Breast epithelium (tissue), 4 donors: ENCODE measurements at regions not wholly inside any gene's neighbourhood (a gene's known extent, or its start where the extent isn't known, plus 50 kb on each side); places are given as distances from the start of the nearest gene placed in this dataset.
"Not testable (repeated sequence)": the region's sequence is repeated elsewhere in the genome, so short reads cannot be mapped to it uniquely, and the experiment has no call there.

Experiments used
- DNase-seq, 2 donors: peaks; one replicate each; pipeline ENCODE4 v3.0.0-alpha.2; 2019; ENCODE audit warnings: low spot score in 2 of 2
- H3K27ac ChIP-seq, 2 donors: fragments of 200-600 bp; sonication (generic) in 1 of 2; one replicate each; pipeline ENCODE4 v1.5.1; 2016 to 2019; ENCODE audit warnings: mild to moderate bottlenecking in 1 of 2
- H3K27me3 ChIP-seq, 2 donors: fragments of 200-600 bp; sonication (generic) in 1 of 2; one replicate each; pipeline versions ENCODE4 v1.5.1 to v1.6.0; 2017 to 2019; ENCODE audit warnings: control low read depth in 1 of 2, mild to moderate bottlenecking in 1 of 2
- H3K36me3 ChIP-seq: fragments of 200-600 bp; one replicate; pipeline ENCODE4 v1.5.1; 2019
- H3K4me1 ChIP-seq, 2 donors: fragments of 200-600 bp; sonication (generic); one replicate each; pipeline ENCODE4 v1.5.1; 2016 to 2019; ENCODE audit warnings: control low read depth in 1 of 2
- H3K4me3 ChIP-seq, 3 donors: fragments of 200-600 bp; sonication (generic); 1 replicate in 2 of 3; 2 replicates in 1 of 3; pipeline ENCODE4 v1.5.1; 2016 to 2019; ENCODE audit warnings: mild to moderate bottlenecking in 3 of 3, moderate library complexity in 2 of 3
- H3K9me3 ChIP-seq, 2 donors: fragments of 200-600 bp; sonication (generic) in 1 of 2; one replicate each; pipeline ENCODE4 v1.5.1; 2016 to 2019; ENCODE audit warnings: control low read depth in 1 of 2
- CTCF ChIP-seq, 3 donors: fragments of 450-650 bp; IDR thresholded peaks; one replicate each; pipeline ENCODE4 v1.5.1; 2016 to 2017; ENCODE audit warnings: antibody characterized with exemption in 3 of 3, mild to moderate bottlenecking in 3 of 3, moderate library complexity in 3 of 3
- POLR2A ChIP-seq: fragments of 450-650 bp; IDR thresholded peaks from one replicate; pipeline ENCODE4 v1.6.1; 2016; ENCODE audit warnings: antibody characterized with exemption, mild to moderate bottlenecking, moderate library complexity
- POLR2AphosphoS5 ChIP-seq, 3 donors: sonication (generic); formaldehyde crosslinking; IDR thresholded peaks; one replicate each; pipeline ENCODE4 v1.6.1; 2017; ENCODE audit warnings: antibody characterized with exemption in 3 of 3
- intact Hi-C: fragments of 100-400 bp; cut with DNase I; formaldehyde crosslinking; loops from one replicate; pipeline ENCODE4 v1.15.1; 2023; ENCODE audit warnings: low total_unique reads

- Histone ChIP-seq H3K36me3 (no peaks in the 10 kb centered on the region), H3K4me3 (no peak overlapping the region), H3K4me1 (no peaks in the 10 kb centered on the region), H3K27ac (no peak overlapping the region), H3K9me3 (no peaks in the 10 kb centered on the region), H3K27me3 (no peaks in the 10 kb centered on the region)
- TF ChIP-seq CTCF (IDR thresholded peaks at IDR 0.05) = no peak
- TF ChIP-seq POLR2AphosphoS5 (IDR thresholded peaks at IDR 0.05) = no peak
- no peak for TF ChIP-seq POLR2A
- no peak for DNase-seq
- intact Hi-C loops = no loop called here
Measured at GRCh38 chr4:148550788-148551187, 108.6 kb upstream of the NR3C2 start.

- H3K4me1 ChIP-seq = no peaks in the 10 kb centered on the region
- no peak overlapping the region for H3K4me3 ChIP-seq
- no peak overlapping the region for H3K27ac ChIP-seq
- H3K27me3 ChIP-seq = no peaks in the 10 kb centered on the region
- TF ChIP-seq POLR2AphosphoS5 (IDR thresholded peaks at IDR 0.05) = no peak
- intact Hi-C loops = no loop called here
- no peaks in the 10 kb centered on the region for H3K9me3 ChIP-seq
- DNase-seq = no peak
- H3K36me3 ChIP-seq = no peaks in the 10 kb centered on the region
Measured at GRCh38 chr4:148542922-148543623, 100.9 kb upstream of the NR3C2 start.

DNA sequence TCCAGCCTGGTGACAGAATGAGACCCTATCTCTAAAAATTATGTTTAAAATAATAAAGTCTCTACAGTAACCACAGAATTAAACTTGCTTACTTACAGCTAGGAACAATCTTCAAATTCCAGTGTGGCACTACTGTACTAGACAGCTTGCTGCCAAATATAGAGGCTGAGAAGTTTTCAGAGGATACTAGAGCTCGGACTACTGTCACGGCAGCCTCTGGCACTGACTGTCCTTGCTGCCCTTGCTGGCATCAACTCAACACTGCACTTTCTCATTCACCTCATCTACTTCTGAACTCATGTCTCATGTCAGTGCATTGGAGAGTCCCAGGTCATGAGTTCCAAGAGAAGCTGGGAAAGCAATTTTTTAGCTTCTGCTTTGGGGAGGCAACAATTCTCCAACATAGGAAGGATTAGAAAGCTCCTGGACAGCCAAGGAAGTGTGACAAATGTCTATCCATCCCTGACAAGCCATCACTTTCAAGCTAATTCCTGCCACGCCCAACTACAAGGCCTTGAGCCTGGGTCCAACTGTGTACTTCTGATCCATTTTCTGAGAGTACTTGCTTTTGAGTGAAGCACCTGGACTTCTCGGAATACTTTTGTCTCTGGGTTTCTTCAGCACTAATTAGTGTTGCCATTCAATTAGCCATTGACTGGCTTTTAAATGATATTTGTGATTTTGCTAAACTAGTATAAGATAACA, 98.6 kb upstream of the NR3C2 start:
- no peaks in the 10 kb centered on the region for H3K27me3 ChIP-seq
- no peaks in the 10 kb centered on the region for H3K36me3 ChIP-seq
- no peaks in the 10 kb centered on the region for H3K4me1 ChIP-seq
- no peak for DNase-seq
- intact Hi-C loops = no loop called here
- H3K27ac ChIP-seq = no peak overlapping the region
- H3K9me3 ChIP-seq = no peaks in the 10 kb centered on the region
- TF ChIP-seq POLR2AphosphoS5 (IDR thresholded peaks at IDR 0.05) (no peak), POLR2A (no peak), CTCF (IDR thresholded peaks at IDR 0.05) (no peak)
- no peak overlapping the region for H3K4me3 ChIP-seq

- no peak overlapping the region for H3K27ac ChIP-seq
- intact Hi-C loops = no loop called here
- DNase-seq = no peak
- TF ChIP-seq POLR2AphosphoS5 (IDR thresholded peaks at IDR 0.05) (no peak), CTCF (IDR thresholded peaks at IDR 0.05) (no peak), POLR2A (no peak)
- H3K4me1 ChIP-seq = no peaks in the 10 kb centered on the region
- H3K4me3 ChIP-seq = no peak overlapping the region
- no peaks in the 10 kb centered on the region for H3K36me3 ChIP-seq
- H3K27me3 ChIP-seq = no peaks in the 10 kb centered on the region
- peaks cover under 1 to 3% of the 10 kb centered on the region in 2 donors for H3K9me3 ChIP-seq
Measured at GRCh38 chr4:148539387-148539786, 97.2 kb upstream of the NR3C2 start.

GRCh38 chr4:148533851-148534250, 91.6 kb upstream of the NR3C2 start:
- H3K27ac ChIP-seq, H3K4me3 ChIP-seq, H3K4me1 ChIP-seq, DNase-seq, intact Hi-C loops, H3K36me3 ChIP-seq, H3K27me3 ChIP-seq: not testable (repeated sequence)
- peaks cover 21 to 29% of the 10 kb centered on the region in 2 donors for H3K9me3 ChIP-seq

DNA sequence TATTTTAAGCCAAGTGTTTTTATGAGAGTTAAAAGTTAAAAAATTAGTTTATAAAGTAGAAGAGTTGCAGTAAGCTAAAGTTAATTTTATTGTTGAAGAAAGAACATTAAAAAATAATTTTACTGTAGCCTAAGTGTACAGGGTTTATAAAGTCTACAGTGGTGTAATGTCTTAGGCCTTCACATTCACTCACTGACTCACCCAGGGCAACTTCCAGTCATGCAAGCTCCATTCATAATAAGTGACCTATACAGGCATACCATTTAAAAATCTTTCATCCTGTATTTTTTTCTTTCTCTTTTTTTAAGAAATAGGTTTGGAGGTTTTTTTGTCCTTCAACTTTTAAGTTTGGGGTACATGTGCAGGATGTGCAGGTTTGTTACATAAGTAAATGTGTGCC, 87.9 kb upstream of the NR3C2 start:
- no peak for DNase-seq
- no peak for TF ChIP-seq POLR2A
- no peak for TF ChIP-seq POLR2AphosphoS5 (IDR thresholded peaks at IDR 0.05)
- TF ChIP-seq CTCF (IDR thresholded peaks at IDR 0.05) = no peak
- Histone ChIP-seq H3K9me3 (peaks cover 21 to 29% of the 10 kb centered on the region in 2 donors), H3K27me3 (no peaks in the 10 kb centered on the region), H3K4me3 (no peak overlapping the region), H3K36me3 (no peaks in the 10 kb centered on the region), H3K4me1 (no peaks in the 10 kb centered on the region), H3K27ac (no peak overlapping the region)
- intact Hi-C loops = no loop called here
